ENCODE measurements at regions not wholly inside any gene's neighbourhood (a gene's known extent, or its start where the extent isn't known, plus 50 kb on each side); places are given as distances from the start of the nearest gene placed in this dataset.

DNA sequence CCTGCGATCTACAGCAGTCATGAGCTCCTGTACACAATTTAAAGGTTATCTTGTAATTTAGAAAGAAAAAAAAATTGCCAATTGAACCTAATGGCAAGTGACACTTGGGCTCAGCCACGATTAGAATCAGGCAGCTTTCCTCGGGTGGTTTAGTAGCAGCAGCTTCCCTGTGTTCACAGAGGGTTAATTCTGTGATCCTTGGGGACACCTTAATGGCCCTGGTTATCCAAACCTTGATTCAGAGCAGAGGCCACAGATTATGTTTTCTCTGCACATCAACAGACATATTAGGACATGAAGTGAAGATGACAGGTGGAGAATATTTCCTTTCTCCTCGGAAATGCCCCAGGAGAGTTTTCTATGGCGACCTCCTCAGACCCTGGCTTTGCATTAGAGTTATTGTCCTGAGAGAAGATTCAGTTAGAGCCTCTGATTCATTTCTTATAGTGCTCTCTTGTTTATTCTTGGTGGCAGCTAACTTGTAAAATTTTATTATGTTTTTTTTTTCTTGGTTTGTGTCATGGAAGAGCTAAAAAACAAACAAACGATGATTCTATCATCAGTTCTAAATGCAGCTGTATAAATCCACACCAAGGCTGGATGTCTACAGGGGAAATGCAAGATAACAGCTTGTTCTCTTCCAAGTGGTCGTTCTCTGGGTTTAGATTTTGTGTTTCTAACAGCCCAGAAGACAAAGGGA is 351.2 kb upstream of the DYNLRB2 start:
- BruUV-seq (replicated peaks) = no TSS peak
- H3K27me3 ChIP-seq (replicated peaks; ENCODE audit: control insufficient read depth, insufficient read depth, low read length) = no peaks in the 10 kb centered on the region
- no peak overlapping the region for H3K27ac Mint-ChIP-seq (ENCODE audit: unreplicated experiment)
- H3K4me3 Mint-ChIP-seq (ENCODE audit: unreplicated experiment) = no peak overlapping the region
- DNase-seq = no peak
- H3K9me3 ChIP-seq = no peaks in the 10 kb centered on the region
- no peaks in the 10 kb centered on the region for H3K9me3 Mint-ChIP-seq (ENCODE audit: unreplicated experiment)
- H3K4me1 Mint-ChIP-seq (ENCODE audit: low read depth, unreplicated experiment) = no peaks in the 10 kb centered on the region
- TF ChIP-seq, protein P1, sequence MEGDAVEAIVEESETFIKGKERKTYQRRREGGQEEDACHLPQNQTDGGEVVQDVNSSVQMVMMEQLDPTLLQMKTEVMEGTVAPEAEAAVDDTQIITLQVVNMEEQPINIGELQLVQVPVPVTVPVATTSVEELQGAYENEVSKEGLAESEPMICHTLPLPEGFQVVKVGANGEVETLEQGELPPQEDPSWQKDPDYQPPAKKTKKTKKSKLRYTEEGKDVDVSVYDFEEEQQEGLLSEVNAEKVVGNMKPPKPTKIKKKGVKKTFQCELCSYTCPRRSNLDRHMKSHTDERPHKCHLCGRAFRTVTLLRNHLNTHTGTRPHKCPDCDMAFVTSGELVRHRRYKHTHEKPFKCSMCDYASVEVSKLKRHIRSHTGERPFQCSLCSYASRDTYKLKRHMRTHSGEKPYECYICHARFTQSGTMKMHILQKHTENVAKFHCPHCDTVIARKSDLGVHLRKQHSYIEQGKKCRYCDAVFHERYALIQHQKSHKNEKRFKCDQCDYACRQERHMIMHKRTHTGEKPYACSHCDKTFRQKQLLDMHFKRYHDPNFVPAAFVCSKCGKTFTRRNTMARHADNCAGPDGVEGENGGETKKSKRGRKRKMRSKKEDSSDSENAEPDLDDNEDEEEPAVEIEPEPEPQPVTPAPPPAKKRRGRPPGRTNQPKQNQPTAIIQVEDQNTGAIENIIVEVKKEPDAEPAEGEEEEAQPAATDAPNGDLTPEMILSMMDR (IDR thresholded peaks at IDR 0.05; ENCODE audit: insufficient read depth in 1 of 2, low read depth in 1 of 2, low read length in 1 of 2, severe bottlenecking in 1 of 2, unreplicated experiment in 1 of 2) = no peak
- H3K4me3 ChIP-seq (ENCODE audit: low read depth, low read length) = no peak overlapping the region
- no peaks in the 10 kb centered on the region for H3K27me3 Mint-ChIP-seq (ENCODE audit: insufficient read depth, unreplicated experiment)
- H3K4me1 ChIP-seq = no peaks in the 10 kb centered on the region
- POLR2A ChIA-PET = no interaction called here
- intact Hi-C loops (cut with micrococcal nuclease; ENCODE audit: unreplicated experiment) = no loop called here
- no peaks in the 10 kb centered on the region for H3K36me3 Mint-ChIP-seq (ENCODE audit: insufficient read depth, unreplicated experiment)
- no peaks in the 10 kb centered on the region for H3K36me3 ChIP-seq (ENCODE audit: control insufficient read depth, insufficient read depth, low read length)
- CTCF ChIA-PET = interaction anchor here (1.6 kb wide), 1 partner anchor 9 kb away, joined by 3 read pairs; no protein-coding TSS in a partner anchor

DNA sequence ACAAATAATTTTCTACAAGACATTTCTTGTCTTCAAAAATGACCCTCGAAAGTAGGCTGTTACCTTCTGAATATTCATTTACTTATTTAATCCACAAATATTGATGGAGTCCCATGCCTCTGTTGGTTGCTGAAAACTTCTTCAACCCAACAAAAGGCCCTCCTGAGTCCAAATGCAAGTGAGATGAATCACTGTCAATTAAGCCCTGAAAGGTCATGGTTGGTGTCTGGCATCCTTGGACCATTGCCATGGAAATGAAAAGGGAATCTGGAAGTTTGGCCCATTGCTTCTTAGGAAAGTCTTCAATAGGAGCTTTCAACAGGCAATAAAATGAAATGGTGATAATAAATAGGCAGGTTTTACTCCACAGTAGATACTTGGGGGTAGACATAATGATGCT is 364.7 kb upstream of the DYNLRB2 start:
- intact Hi-C loops (cut with micrococcal nuclease; ENCODE audit: unreplicated experiment) = no loop called here
- H3K4me3 ChIP-seq (ENCODE audit: low read depth, low read length) = no peak overlapping the region
- TF ChIP-seq, protein P1 (IDR thresholded peaks at IDR 0.05; ENCODE audit: insufficient read depth in 1 of 2, low read depth in 1 of 2, low read length in 1 of 2, severe bottlenecking in 1 of 2, unreplicated experiment in 1 of 2) = no peak
- peaks cover 15% of the 10 kb centered on the region for H3K4me1 ChIP-seq
- Mint-ChIP-seq H3K36me3 (ENCODE audit: insufficient read depth, unreplicated experiment) (no peaks in the 10 kb centered on the region), H3K4me3 (ENCODE audit: unreplicated experiment) (no peak overlapping the region), H3K27ac (ENCODE audit: unreplicated experiment) (no peak overlapping the region), H3K27me3 (ENCODE audit: insufficient read depth, unreplicated experiment) (no peaks in the 10 kb centered on the region), H3K9me3 (ENCODE audit: unreplicated experiment) (peaks cover 13% of the 10 kb centered on the region), H3K4me1 (ENCODE audit: low read depth, unreplicated experiment) (peaks cover 20% of the 10 kb centered on the region)
- no peaks in the 10 kb centered on the region for H3K9me3 ChIP-seq
- CTCF ChIA-PET = no interaction called here
- no TSS peak for BruUV-seq (replicated peaks)
- DNase-seq = no peak
- H3K27me3 ChIP-seq (replicated peaks; ENCODE audit: control insufficient read depth, insufficient read depth, low read length) = no peaks in the 10 kb centered on the region
- POLR2A ChIA-PET = no interaction called here
- no peaks in the 10 kb centered on the region for H3K36me3 ChIP-seq (ENCODE audit: control insufficient read depth, insufficient read depth, low read length)

DNA sequence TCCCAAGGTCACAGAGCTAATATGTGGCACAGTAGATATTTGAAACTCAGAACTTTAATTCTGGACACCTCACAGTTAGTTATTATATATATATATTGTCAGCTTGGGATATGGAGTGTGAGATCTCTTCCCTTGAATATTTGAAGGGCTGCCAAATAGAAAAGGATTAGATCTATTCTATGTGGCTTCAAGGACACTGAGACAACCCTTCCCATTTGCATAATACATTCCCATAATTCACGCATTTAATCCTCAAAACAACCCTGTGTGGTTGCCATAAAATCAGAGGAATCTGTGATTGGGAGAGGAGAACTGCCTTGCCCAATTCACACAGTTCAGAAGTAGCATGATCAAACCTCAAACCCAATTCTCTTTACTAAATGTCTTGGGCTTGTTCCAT is 365.8 kb upstream of the DYNLRB2 start:
- Histone ChIP-seq H3K36me3 (ENCODE audit: control insufficient read depth, insufficient read depth, low read length) (no peaks in the 10 kb centered on the region), H3K4me3 (ENCODE audit: low read depth, low read length) (no peak overlapping the region), H3K27me3 (replicated peaks; ENCODE audit: control insufficient read depth, insufficient read depth, low read length) (no peaks in the 10 kb centered on the region), H3K9me3 (no peaks in the 10 kb centered on the region), H3K4me1 (peaks cover 15% of the 10 kb centered on the region)
- no TSS peak for BruUV-seq (replicated peaks)
- Mint-ChIP-seq H3K36me3 (ENCODE audit: insufficient read depth, unreplicated experiment) (no peaks in the 10 kb centered on the region), H3K27ac (ENCODE audit: unreplicated experiment) (peak overlapping the region; percentile 21), H3K4me1 (ENCODE audit: low read depth, unreplicated experiment) (peaks cover 16% of the 10 kb centered on the region), H3K4me3 (ENCODE audit: unreplicated experiment) (no peak overlapping the region), H3K27me3 (ENCODE audit: insufficient read depth, unreplicated experiment) (no peaks in the 10 kb centered on the region), H3K9me3 (ENCODE audit: unreplicated experiment) (peaks cover 13% of the 10 kb centered on the region)
- DNase-seq = no peak
- POLR2A ChIA-PET = no interaction called here
- CTCF ChIA-PET = interaction anchor here (0.6 kb wide), 1 partner anchor 1660 kb away, joined by 3 read pairs; no protein-coding TSS in a partner anchor
- intact Hi-C loops (cut with micrococcal nuclease; ENCODE audit: unreplicated experiment) = no loop called here
- TF ChIP-seq, protein P1 (IDR thresholded peaks at IDR 0.05; ENCODE audit: insufficient read depth in 1 of 2, low read depth in 1 of 2, low read length in 1 of 2, severe bottlenecking in 1 of 2, unreplicated experiment in 1 of 2) = no peak

Measured in Caco-2 (cell line).